ENCODE measurements at regions not wholly inside any gene's neighbourhood (a gene's known extent, or its start where the extent isn't known, plus 50 kb on each side); places are given as distances from the start of the nearest gene placed in this dataset.

DNA sequence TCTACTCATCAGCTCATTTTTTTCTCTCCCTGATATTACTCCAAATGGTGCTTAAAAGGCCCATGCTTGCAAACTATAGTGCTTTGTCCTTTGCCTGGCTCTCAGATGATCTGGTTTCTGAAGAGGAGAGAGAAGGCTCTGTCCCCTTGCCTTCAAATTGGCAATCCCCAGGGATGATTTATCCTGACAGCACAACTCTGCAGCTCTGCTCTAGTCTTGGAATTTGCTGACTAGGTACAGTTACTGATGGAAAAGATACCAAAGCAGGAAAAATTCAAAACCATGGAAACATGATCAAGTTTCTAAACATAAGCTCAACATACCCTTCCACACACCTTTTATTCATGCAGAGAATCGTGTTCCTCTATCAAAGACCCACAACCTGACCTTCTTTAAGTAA is 106.7 kb upstream of the CADPS start:
- 0% methylated on average over 1 of the region's 1 CpG for WGBS (ENCODE audit: low lambda C conversion rate)

DNA sequence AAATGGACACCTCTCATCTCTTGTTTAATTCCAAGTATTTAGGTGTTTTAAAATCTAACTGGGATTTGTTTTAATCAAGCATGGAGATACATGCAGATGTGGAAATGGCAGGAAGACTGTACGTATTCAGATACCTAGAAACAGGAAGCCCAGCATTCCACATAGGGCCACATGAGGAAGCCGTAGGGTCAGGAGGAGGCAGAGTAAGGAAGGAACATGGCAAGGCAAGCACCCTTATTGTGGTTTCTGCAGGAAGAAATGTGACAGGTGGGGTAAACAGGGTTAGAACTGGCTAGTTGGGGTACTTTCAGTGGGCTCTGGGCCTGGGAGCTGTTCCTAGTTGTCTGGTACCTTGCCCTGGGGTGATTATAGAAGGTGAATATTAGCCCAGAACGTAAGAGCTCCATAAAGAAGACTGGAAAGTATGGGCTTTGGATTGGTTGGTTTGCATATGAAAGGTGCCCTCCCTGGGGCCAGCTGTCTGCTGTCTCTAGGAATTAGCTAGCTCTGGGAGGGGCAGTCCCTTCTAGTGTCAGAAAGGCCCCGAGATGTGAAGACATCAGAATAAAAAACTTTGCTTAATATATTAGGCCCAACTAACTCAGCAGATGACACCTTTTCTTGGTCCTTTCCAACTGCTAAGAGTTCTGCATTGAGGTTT is 107.7 kb upstream of the CADPS start:
- Histone ChIP-seq H3K9me3 (no peaks in the 10 kb centered on the region), H3F3A (replicated peaks; ENCODE audit: insufficient read depth) (no peaks in the 10 kb centered on the region), H3K9ac (no peak overlapping the region), H3K4me1 (ENCODE audit: control insufficient read depth in 1 of 2, insufficient read depth in 2 of 2, low read depth in 1 of 2, low read length in 1 of 2) (no peaks in the 10 kb centered on the region), H3K27ac (ENCODE audit: low read depth in 2 of 2, low read length in 1 of 2) (no peak overlapping the region), H3K36me3 (replicated peaks in 1 of 2; ENCODE audit: control insufficient read depth in 1 of 2, insufficient read depth in 2 of 2, low read length in 1 of 2) (no peaks in the 10 kb centered on the region), H4K20me1 (ENCODE audit: insufficient read depth) (no peaks in the 10 kb centered on the region), H3K4me3 (ENCODE audit: low read depth in 2 of 2, low read length in 1 of 2) (no peak overlapping the region), H2AFZ (ENCODE audit: low read depth) (no peak overlapping the region), H3K27me3 (ENCODE audit: insufficient read depth) (no peaks in the 10 kb centered on the region), H3K9me2 (no peaks in the 10 kb centered on the region), H3K79me2 (ENCODE audit: insufficient read depth) (no peaks in the 10 kb centered on the region), H3K4me2 (no peak overlapping the region)
- ChIA-PET CTCF (no interaction called here), POLR2A (no interaction called here)
- DNase-seq: no peak
- 79% methylated on average over 4 of the region's 4 CpGs for WGBS (ENCODE audit: low lambda C conversion rate)
- TF ChIP-seq SIN3A (IDR thresholded peaks at IDR 0.05; ENCODE audit: borderline replicate concordance, low read depth, low read length) (no peak), TCF12 (IDR thresholded peaks at IDR 0.05) (no peak), ELF1 (IDR thresholded peaks at IDR 0.05) (no peak), EZH2phosphoT487 (IDR thresholded peaks at IDR 0.05; ENCODE audit: borderline replicate concordance, low read depth) (no peak), TEAD4 (IDR thresholded peaks at IDR 0.05; ENCODE audit: borderline replicate concordance, insufficient read depth) (no peak)
- TF ChIP-seq, protein P1, sequence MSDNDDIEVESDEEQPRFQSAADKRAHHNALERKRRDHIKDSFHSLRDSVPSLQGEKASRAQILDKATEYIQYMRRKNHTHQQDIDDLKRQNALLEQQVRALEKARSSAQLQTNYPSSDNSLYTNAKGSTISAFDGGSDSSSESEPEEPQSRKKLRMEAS (IDR thresholded peaks at IDR 0.05; ENCODE audit: low read depth): no peak

More for the DNA sequence above, 106.7 kb upstream of the CADPS start:
- Histone ChIP-seq H3K4me2 (no peak overlapping the region), H3K27ac (ENCODE audit: low read depth in 2 of 2, low read length in 1 of 2) (no peak overlapping the region), H2AFZ (ENCODE audit: low read depth) (no peak overlapping the region), H3K4me3 (ENCODE audit: low read depth in 2 of 2, low read length in 1 of 2) (no peak overlapping the region), H3K9me2 (no peaks in the 10 kb centered on the region), H3F3A (replicated peaks; ENCODE audit: insufficient read depth) (no peaks in the 10 kb centered on the region), H3K36me3 (replicated peaks in 1 of 2; ENCODE audit: control insufficient read depth in 1 of 2, insufficient read depth in 2 of 2, low read length in 1 of 2) (no peaks in the 10 kb centered on the region), H3K27me3 (ENCODE audit: insufficient read depth) (no peaks in the 10 kb centered on the region), H3K79me2 (ENCODE audit: insufficient read depth) (no peaks in the 10 kb centered on the region), H3K9me3 (no peaks in the 10 kb centered on the region), H4K20me1 (ENCODE audit: insufficient read depth) (no peaks in the 10 kb centered on the region), H3K4me1 (ENCODE audit: control insufficient read depth in 1 of 2, insufficient read depth in 2 of 2, low read depth in 1 of 2, low read length in 1 of 2) (no peaks in the 10 kb centered on the region), H3K9ac (no peak overlapping the region)
- TF ChIP-seq JUND (IDR thresholded peaks at IDR 0.05) (no peak), RXRA (IDR thresholded peaks at IDR 0.05; ENCODE audit: borderline replicate concordance, low read depth) (no peak), YY1 (IDR thresholded peaks at IDR 0.05; ENCODE audit: low read depth) (no peak), SMC3 (IDR thresholded peaks at IDR 0.05; ENCODE audit: low read depth, low read length) (no peak), FOXJ3 (CRISPR knock-in tag; IDR thresholded peaks at IDR 0.05) (no peak), GABPA (IDR thresholded peaks at IDR 0.05; ENCODE audit: low read depth) (no peak), RCOR1 (IDR thresholded peaks at IDR 0.05; ENCODE audit: low read length) (no peak)
- TF ChIP-seq, protein P2, sequence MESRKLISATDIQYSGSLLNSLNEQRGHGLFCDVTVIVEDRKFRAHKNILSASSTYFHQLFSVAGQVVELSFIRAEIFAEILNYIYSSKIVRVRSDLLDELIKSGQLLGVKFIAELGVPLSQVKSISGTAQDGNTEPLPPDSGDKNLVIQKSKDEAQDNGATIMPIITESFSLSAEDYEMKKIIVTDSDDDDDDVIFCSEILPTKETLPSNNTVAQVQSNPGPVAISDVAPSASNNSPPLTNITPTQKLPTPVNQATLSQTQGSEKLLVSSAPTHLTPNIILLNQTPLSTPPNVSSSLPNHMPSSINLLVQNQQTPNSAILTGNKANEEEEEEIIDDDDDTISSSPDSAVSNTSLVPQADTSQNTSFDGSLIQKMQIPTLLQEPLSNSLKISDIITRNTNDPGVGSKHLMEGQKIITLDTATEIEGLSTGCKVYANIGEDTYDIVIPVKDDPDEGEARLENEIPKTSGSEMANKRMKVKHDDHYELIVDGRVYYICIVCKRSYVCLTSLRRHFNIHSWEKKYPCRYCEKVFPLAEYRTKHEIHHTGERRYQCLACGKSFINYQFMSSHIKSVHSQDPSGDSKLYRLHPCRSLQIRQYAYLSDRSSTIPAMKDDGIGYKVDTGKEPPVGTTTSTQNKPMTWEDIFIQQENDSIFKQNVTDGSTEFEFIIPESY (IDR thresholded peaks at IDR 0.05; ENCODE audit: borderline replicate concordance, low read depth): no peak
- POLR2A ChIA-PET: no interaction called here
- CTCF ChIA-PET: interaction anchor here (0.6 kb wide), 1 partner anchor 1490 kb away, joined by 3 read pairs; no protein-coding TSS in a partner anchor
- DNase-seq: no peak

All from SK-N-SH (cell line).